Neural cell (in vitro differentiated cells): ENCODE measurements at regions not wholly inside any gene's neighbourhood (a gene's known extent, or its start where the extent isn't known, plus 50 kb on each side); places are given as distances from the start of the nearest gene placed in this dataset.

Source experiments
- H2AFZ ChIP-seq: fragments of 200-600, 300-800 bp; sonication (generic), shearing (Covaris generic); 2 replicates; pipeline ENCODE4 v1.6.0; 2014; ENCODE audit warnings: low read depth, mild to moderate bottlenecking, antibody characterized with exemption, low read length, moderate library complexity
- H3F3A ChIP-seq: fragments of 200-600 bp; shearing (Covaris generic); 2 replicates; pipeline ENCODE4 v1.6.1; 2016; ENCODE audit warnings: mild to moderate bottlenecking, moderate library complexity, mixed read lengths, antibody characterized with exemption, low read length; ENCODE audit not compliant: insufficient read depth, poor library complexity, severe bottlenecking
- H3K27ac ChIP-seq: fragments of 200-600, 300-800 bp; sonication (generic), shearing (Covaris generic); 2 replicates; pipeline ENCODE4 v1.5.1; 2014; ENCODE audit warnings: mild to moderate bottlenecking, low read length, moderate library complexity
- H3K27me3 ChIP-seq: fragments of 300-800, 200-600 bp; sonication (generic), shearing (Covaris generic); 2 replicates; pipeline ENCODE4 v1.6.0; 2014; ENCODE audit warnings: mild to moderate bottlenecking, low read depth, low read length, moderate library complexity; ENCODE audit not compliant: insufficient read depth
- H3K36me3 ChIP-seq: fragments of 300-800, 200-600 bp; sonication (generic), shearing (Covaris generic); 2 replicates; pipeline ENCODE4 v1.5.1; 2014; ENCODE audit warnings: mild to moderate bottlenecking, antibody characterized with exemption, low read length, moderate library complexity; ENCODE audit not compliant: insufficient read depth
- H3K4me2 ChIP-seq: fragments of 300-800, 200-600 bp; sonication (generic), shearing (Covaris generic); 2 replicates; pipeline ENCODE4 v1.6.0; 2014; ENCODE audit warnings: mild to moderate bottlenecking, low read length
- H3K4me3 ChIP-seq: fragments of 300-800, 200-600 bp; sonication (generic), shearing (Covaris generic); 2 replicates; pipeline ENCODE4 v1.5.1; 2014; ENCODE audit warnings: mild to moderate bottlenecking, low read length, moderate library complexity
- H3K79me2 ChIP-seq: fragments of 200-600 bp; shearing (Covaris generic); replicated peaks from 2 replicates; pipeline ENCODE4 v1.6.0; 2014; ENCODE audit warnings: mild to moderate bottlenecking, low read length, moderate library complexity; ENCODE audit not compliant: insufficient read depth
- H3K9ac ChIP-seq: fragments of 300-800, 200-600 bp; sonication (generic), shearing (Covaris generic); 2 replicates; pipeline ENCODE4 v1.6.1; 2016; ENCODE audit warnings: mild to moderate bottlenecking, low read length, mixed read lengths
- H3K9me2 ChIP-seq: fragments of 200-600 bp; shearing (Covaris generic); 2 replicates; pipeline ENCODE4 v1.6.1; 2016; ENCODE audit warnings: mild to moderate bottlenecking, low read length, mixed read lengths; ENCODE audit not compliant: insufficient read depth
- H3K9me3 ChIP-seq: fragments of 200-600, 300-800 bp; sonication (generic), shearing (Covaris generic); 2 replicates; pipeline ENCODE4 v1.6.1; 2016; ENCODE audit warnings: mild to moderate bottlenecking, mixed run types, low read length, moderate library complexity, mixed read lengths
- H4K20me1 ChIP-seq: fragments of 200-600 bp; shearing (Covaris generic); 2 replicates; pipeline ENCODE4 v1.6.1; 2016; ENCODE audit warnings: mild to moderate bottlenecking, mixed run types; ENCODE audit not compliant: insufficient read depth
- EP300 ChIP-seq: fragments of 450-650 bp; conservative IDR thresholded peaks from 2 replicates; pipeline ENCODE4 v1.6.1; 2014; ENCODE audit warnings: antibody characterized with exemption, mild to moderate bottlenecking, moderate library complexity; ENCODE audit not compliant: poor library complexity, severe bottlenecking
- EZH2 ChIP-seq: fragments of 200-600, 300-800 bp; shearing (Covaris generic), sonication (generic); IDR thresholded peaks from 2 replicates; pipeline ENCODE4 v1.6.1; 2014; ENCODE audit warnings: antibody characterized with exemption, low read length, borderline replicate concordance, mild to moderate bottlenecking; ENCODE audit not compliant: insufficient read depth, poor library complexity, severe bottlenecking
- MXI1 ChIP-seq: fragments of 450-650 bp; conservative IDR thresholded peaks from 2 replicates; pipeline ENCODE4 v1.6.1; 2014; ENCODE audit warnings: antibody characterized with exemption, mild to moderate bottlenecking; ENCODE audit not compliant: poor library complexity, severe bottlenecking
- POLR2AphosphoS5 ChIP-seq: IDR thresholded peaks from 2 replicates; pipeline ENCODE4 v1.6.1; 2012
- RAD21 ChIP-seq: fragments of 450-650 bp; conservative IDR thresholded peaks from 2 replicates; pipeline ENCODE4 v1.6.1; 2014; ENCODE audit warnings: antibody characterized with exemption, mild to moderate bottlenecking, moderate library complexity
- REST ChIP-seq: IDR thresholded peaks from 2 replicates; pipeline ENCODE4 v1.6.1; 2012; ENCODE audit warnings: borderline replicate concordance
- SMC3 ChIP-seq: fragments of 450-650 bp; conservative IDR thresholded peaks from 2 replicates; pipeline ENCODE4 v1.6.1; 2014; ENCODE audit warnings: antibody characterized with exemption, mild to moderate bottlenecking, moderate library complexity; ENCODE audit not compliant: poor library complexity
- TAF1 ChIP-seq: IDR thresholded peaks from 2 replicates; pipeline ENCODE4 v1.6.1; 2012; ENCODE audit warnings: low read depth
- TF ChIP-seq, protein P1 (sequence below): fragments of 450-650 bp; IDR thresholded peaks from 2 replicates; pipeline ENCODE4 v1.5.1; 2014; ENCODE audit warnings: antibody characterized with exemption, mild to moderate bottlenecking, moderate library complexity; ENCODE audit not compliant: poor library complexity, severe bottlenecking

- no peak overlapping the region for H3K9ac ChIP-seq
- no peaks in the 10 kb centered on the region for H3K79me2 ChIP-seq
- H3K4me2 ChIP-seq, result no peak overlapping the region
- no peak overlapping the region for H2AFZ ChIP-seq
- H3K4me3 ChIP-seq, result no peak overlapping the region
- no peaks in the 10 kb centered on the region for H3K9me2 ChIP-seq
- H3K27me3 ChIP-seq, result no peaks in the 10 kb centered on the region
- no peaks in the 10 kb centered on the region for H3F3A ChIP-seq
- no peaks in the 10 kb centered on the region for H4K20me1 ChIP-seq
- no peak overlapping the region for H3K27ac ChIP-seq
- TF ChIP-seq POLR2AphosphoS5 (no peak), SMC3 (no peak), EZH2 (no peak), RAD21 (no peak), EP300 (no peak), TAF1 (no peak), MXI1 (no peak), REST (no peak)
- TF ChIP-seq, protein P1, sequence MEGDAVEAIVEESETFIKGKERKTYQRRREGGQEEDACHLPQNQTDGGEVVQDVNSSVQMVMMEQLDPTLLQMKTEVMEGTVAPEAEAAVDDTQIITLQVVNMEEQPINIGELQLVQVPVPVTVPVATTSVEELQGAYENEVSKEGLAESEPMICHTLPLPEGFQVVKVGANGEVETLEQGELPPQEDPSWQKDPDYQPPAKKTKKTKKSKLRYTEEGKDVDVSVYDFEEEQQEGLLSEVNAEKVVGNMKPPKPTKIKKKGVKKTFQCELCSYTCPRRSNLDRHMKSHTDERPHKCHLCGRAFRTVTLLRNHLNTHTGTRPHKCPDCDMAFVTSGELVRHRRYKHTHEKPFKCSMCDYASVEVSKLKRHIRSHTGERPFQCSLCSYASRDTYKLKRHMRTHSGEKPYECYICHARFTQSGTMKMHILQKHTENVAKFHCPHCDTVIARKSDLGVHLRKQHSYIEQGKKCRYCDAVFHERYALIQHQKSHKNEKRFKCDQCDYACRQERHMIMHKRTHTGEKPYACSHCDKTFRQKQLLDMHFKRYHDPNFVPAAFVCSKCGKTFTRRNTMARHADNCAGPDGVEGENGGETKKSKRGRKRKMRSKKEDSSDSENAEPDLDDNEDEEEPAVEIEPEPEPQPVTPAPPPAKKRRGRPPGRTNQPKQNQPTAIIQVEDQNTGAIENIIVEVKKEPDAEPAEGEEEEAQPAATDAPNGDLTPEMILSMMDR, result no peak
- H3K9me3 ChIP-seq, result no peaks in the 10 kb centered on the region
- no peaks in the 10 kb centered on the region for H3K36me3 ChIP-seq
Measured at GRCh38 chr2:5234563-5234962, 457.6 kb upstream of the SOX11 start.

- Histone ChIP-seq H2AFZ (no peak overlapping the region), H3K4me3 (no peak overlapping the region), H3K36me3 (no peaks in the 10 kb centered on the region), H3K4me2 (no peak overlapping the region), H3F3A (no peaks in the 10 kb centered on the region), H3K27me3 (no peaks in the 10 kb centered on the region), H3K9me2 (no peaks in the 10 kb centered on the region), H3K79me2 (no peaks in the 10 kb centered on the region), H3K9me3 (no peaks in the 10 kb centered on the region), H3K9ac (no peak overlapping the region), H4K20me1 (no peaks in the 10 kb centered on the region), H3K27ac (no peak overlapping the region)
- no peak for TF ChIP-seq REST
- TF ChIP-seq EZH2, result no peak
- TF ChIP-seq TAF1, result no peak
- no peak for TF ChIP-seq RAD21
- TF ChIP-seq MXI1, result no peak
- TF ChIP-seq SMC3, result no peak
- TF ChIP-seq, protein P1, result no peak
- TF ChIP-seq POLR2AphosphoS5, result no peak
- no peak for TF ChIP-seq EP300
Measured at GRCh38 chr2:5235701-5236100, 456.5 kb upstream of the SOX11 start.
